Activated naive CD8-positive, alpha-beta T cell treated with anti-CD3 and anti-CD28 coated beads, Interleukin-2, amount 50 U/mL, for 16 hours (primary cell): ENCODE measurements at regions not wholly inside any gene's neighbourhood (a gene's known extent, or its start where the extent isn't known, plus 50 kb on each side); places are given as distances from the start of the nearest gene placed in this dataset.
"Not testable (repeated sequence)": the region's sequence is repeated elsewhere in the genome, so short reads cannot be mapped to it uniquely, and the experiment has no call there.

Source experiments
- DNase-seq: peaks from one replicate; pipeline ENCODE4 v3.0.0-alpha.2; 2020; ENCODE audit warnings: low read depth, low spot score

GRCh38 chr1:196002906-196003305, 605.3 kb downstream of the KCNT2 start:
- DNase-seq: no peak

DNA sequence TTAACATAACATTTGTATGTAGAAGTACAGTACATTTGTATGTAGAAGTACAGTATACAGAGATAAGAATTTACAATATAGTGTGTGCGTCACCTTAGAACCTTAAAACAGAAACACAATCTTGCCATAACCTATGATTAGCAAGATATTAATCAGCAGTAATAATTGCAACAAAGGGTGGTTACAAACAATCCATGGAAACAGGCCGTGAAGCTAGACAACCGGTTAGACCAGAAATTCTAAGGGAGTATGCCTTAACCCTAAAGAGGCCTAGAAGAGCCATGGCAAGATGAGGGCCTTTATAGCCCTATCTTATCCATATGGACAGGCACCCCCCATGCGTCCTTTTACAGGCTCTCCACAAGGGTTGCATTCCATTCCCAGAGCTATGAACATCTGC, 605.9 kb downstream of the KCNT2 start:
- DNase-seq: not testable (repeated sequence)

GRCh38 chr1:196001188-196001587, 607.1 kb downstream of the KCNT2 start:
- DNase-seq: no peak

DNA sequence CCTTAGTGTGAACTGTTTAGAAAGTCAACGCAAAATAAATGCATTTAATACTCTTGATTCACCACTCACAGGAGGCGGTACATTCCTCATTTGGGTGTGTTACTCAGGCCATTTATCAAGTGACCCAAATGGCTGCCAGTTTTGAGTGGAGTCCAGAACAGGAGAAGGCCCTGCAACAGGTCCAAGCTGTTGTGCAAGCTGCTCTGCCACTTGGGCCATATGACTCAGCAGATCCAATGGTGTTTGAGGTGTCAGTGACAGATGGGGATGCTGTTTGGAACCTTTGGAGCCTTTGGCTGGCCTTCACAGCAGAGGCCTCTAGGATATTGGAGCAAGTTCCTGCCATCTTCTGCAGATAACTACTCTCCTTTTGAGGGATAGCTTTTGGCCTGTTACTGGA, 609.2 kb downstream of the KCNT2 start:
- DNase-seq: no peak

DNA sequence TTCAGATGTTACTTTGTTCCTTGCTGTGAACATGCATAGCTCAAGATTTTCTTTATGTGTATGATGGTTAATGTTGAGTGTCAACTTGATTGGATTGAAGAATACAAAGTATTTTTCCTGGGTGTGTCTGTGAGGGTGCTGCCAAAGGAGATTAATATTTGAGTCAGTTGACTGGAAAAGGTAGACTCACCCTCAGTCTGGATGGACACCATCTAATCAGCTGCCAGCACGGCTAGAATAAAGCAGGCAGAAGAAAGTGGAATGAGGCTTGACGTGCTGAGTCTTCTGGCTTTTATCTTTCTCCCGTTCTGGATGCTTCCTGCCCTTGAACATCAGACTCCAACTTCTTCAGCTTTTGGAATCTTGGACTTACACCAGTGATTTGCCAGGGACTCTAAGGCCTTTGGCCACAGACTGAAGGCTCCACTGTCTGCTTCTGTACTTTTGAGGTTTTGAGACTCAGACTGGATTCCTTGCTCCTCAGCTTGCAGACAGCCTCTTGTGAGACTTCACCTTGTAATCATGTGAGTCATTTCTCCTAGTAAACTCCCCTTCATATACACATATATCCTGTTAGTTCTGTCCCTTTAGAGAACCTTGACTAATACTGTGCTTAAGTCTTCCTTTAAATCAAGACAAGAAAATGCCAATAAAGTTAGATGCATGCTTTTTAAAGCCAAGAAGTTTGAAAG, 626.6 kb downstream of the KCNT2 start:
- no peak for DNase-seq

GRCh38 chr1:195979646-195980045, 628.6 kb downstream of the KCNT2 start:
- DNase-seq: no peak

GRCh38 chr1:195973311-195973904, 634.8 kb downstream of the KCNT2 start:
- no peak for DNase-seq

DNA sequence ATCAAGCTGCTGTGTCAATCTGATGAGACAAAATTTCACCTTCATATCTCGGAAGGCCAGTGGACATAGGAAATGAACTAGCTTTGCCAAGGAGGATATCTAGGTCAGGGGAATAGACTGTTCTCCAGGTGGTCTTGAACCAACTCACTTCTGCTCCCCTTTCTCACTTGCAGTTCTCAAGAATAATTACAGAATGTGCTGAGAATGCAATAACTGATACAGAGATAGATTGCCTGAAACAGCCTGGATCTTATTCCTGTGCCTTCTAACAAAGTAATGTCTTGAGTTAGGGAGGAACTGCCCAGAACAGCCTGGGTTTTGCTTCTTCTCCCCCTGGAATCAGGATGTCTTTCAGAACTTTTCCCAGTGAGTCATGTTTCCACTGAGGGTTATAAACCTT, 636.7 kb downstream of the KCNT2 start:
- no peak for DNase-seq

DNA sequence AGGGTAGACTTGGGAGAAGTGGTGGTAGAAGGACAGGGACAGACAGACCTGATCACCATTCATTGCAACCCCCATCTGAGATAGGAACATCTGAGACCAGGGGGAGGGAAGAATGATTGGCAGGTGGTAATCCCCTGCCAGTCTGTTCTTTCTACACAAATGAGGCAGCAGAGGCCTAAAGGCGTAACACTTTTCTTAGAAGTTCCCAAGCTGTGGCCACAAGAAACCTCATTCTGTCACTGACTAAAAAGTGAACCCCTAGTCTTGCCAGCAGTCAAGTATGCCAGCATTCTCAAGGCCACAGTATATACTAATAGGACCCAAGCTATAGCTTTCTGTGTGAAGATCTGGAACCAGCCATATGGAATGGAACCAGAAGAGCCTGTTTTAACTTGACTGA, 638.0 kb downstream of the KCNT2 start:
- DNase-seq: no peak

DNA sequence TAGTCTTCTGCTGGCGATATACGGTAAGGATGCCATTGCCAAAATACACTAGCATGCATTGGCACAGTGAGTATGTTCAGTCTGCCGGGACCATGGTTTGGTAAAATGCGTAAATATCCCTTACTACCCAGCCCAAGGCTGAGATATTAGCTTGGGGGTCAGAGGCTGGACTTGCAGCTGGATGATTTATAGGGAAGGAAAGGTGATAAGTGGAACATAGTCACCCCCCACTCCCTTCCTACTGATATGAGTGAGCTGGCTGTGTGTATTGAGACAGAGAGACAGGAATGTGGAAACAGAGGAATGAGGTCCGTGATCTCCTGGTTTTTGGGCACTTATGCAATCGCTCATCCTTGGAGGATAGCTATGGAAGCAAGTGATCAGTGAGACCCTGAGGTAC, 642.8 kb downstream of the KCNT2 start:
- DNase-seq: no peak

- no peak for DNase-seq
Measured at GRCh38 chr1:195965036-195965435, 643.2 kb downstream of the KCNT2 start.

- DNase-seq: no peak
Measured at GRCh38 chr1:195964516-195964915, 643.7 kb downstream of the KCNT2 start.

DNA sequence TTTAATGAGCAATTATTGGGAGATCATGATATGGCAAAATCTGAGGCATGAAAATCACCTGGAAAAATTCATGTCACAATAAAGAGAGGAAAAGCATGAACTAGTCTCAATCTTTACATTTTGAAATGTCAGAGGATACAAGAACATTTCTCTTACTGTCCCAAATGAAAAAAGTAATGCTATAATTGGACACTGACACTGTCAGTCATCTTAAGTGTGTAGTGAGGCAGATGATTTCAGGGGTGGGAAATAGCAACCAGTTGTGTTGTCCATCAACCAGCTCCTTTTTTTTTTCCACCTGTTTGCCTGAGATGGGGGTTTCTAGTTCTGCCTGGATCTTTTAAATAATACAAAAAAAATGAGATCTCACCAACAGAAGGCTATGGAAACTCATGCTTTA, 646.2 kb downstream of the KCNT2 start:
- no peak for DNase-seq

- no peak for DNase-seq
Measured at GRCh38 chr1:195960580-195960979, 647.7 kb downstream of the KCNT2 start.

GRCh38 chr1:195958131-195958530, 650.1 kb downstream of the KCNT2 start:
- DNase-seq: no peak

DNA sequence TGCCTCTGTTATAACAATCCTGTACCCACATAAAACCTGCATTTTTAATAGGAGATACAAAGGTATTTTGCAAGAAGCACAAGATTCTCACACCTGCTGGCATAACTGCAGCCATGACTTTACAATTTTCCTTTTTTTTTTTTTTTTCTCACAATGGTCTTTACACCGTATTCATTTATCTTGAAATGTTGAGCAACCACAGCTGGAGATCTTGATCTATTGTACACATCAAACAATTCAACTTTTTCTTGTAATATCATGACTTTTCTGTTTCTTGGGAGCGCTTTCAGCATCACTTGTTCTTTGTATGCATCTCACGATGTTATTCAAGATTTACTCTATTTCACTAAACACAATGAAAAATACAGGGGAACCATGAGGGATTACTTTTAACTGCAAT, 651.4 kb downstream of the KCNT2 start:
- DNase-seq: no peak

DNA sequence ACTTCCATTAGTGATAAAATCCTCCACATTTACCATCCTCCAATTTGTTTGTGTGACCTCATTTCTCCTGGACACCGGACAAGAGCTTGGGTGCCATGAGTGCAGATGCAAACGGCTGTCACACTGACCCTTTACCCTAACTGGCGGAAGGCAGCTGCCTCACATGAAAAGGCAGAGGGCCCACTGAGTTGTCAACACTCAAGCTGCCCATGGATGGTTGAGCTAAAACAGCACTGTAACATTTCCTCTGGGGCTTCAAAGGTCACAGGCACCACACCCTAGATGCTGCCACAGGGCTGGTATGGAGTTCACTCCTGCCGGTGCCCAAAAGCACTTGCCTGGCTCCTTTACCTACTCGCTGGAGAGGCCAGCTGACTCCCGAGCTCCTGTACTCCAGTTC, 653.4 kb downstream of the KCNT2 start:
- no peak for DNase-seq

DNA sequence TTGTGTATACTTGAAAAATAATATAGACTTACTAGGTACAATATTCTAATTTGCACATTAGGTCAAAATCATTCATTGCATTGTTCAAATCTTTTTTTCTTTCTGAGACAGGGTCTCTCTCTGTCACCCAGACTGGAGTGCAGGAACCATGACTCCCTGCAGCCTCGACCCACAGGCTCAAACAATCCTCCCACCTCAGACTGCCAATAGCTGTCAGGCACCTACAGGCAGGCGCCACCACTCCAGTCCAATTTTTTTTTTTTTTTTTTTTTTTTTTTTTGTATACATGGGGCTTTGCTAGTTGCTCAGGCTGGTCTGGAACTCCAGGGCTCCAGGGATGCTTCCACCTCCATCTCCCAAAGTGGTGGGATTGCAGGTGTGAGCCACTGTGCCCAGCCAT, 656.9 kb downstream of the KCNT2 start:
- no peak for DNase-seq

DNA sequence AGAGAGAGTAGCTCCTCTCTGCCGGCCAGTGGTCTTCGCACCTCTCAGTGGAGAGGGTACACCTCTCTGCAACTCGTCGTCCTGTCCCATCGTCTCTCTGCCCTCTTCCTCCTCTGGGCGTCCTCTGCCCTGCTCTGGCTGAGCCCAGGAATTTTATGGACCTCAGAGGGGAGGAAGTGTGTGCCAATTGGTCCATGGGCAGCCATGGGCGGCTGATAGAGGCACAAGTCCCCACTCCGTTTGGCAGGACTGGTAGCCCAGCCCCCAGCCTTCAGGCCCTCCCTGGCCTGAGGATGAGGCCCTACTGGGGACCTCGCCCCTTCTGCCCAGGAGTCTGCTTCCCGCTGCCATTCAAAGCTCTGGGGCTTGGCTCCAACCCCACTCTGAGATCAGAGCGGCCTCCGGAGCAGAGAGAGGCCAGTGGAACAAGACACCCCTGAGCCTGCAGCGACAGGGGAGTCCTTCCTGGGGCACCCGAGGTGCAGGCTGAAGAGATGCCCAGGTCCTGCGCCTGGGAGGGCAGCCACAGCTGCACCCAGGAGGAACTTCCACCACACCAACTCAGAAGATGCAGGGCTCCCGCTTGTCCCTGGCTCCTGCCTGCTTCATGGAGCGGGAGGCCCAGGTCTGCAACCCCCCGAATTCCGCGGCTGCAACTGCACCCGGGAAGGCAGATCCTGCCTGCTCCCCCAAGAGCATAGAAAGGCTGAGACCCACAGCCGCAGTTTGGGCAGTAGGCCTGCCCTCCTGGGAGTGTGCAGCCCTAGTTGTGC, 659.9 kb downstream of the KCNT2 start:
- no peak for DNase-seq

DNA sequence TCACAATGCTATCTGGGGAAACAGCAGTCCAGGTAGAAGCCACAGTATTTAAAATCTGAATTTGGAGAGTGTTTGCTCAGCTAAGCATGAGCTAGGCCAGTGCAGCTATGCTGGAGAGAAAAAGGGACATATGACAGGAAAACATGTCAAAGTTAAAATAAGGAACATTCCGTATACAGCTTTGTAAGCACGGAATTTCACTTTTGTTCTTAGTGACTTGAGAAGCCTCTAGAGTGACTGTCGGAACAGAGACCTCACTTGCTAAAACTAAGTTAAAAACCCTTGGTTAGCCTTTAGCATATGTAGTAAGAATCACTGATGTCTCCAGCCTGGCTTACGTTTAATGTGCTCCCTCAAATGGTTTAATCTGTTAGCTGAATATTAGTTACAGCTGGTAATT, 661.7 kb downstream of the KCNT2 start:
- no peak for DNase-seq

- DNase-seq: no peak
Measured at GRCh38 chr1:195941795-195942194, 666.4 kb downstream of the KCNT2 start.

GRCh38 chr1:195941314-195941713, 666.9 kb downstream of the KCNT2 start:
- no peak for DNase-seq

DNA sequence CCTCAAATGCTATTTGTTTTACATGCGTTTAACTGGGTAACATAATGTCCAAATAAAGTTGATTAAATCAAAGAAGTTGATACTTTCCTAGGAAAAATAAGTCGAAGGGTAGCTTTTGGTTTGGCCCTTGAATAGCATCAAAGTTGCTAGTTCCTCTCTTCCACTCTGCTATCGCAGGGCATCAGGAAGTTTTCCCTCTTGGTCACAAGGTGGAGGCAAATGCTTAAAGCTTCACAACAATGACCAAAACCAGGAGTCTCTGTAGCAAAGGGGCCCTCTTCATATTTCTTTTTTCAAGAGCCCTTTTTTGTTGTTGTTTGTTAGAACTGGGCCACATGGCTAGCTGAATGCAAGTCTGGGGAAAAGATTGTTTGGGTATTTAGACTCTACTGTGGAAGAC, 668.4 kb downstream of the KCNT2 start:
- no peak for DNase-seq
